ENCODE measurements at regions not wholly inside any gene's neighbourhood (a gene's known extent, or its start where the extent isn't known, plus 50 kb on each side); places are given as distances from the start of the nearest gene placed in this dataset.

DNA sequence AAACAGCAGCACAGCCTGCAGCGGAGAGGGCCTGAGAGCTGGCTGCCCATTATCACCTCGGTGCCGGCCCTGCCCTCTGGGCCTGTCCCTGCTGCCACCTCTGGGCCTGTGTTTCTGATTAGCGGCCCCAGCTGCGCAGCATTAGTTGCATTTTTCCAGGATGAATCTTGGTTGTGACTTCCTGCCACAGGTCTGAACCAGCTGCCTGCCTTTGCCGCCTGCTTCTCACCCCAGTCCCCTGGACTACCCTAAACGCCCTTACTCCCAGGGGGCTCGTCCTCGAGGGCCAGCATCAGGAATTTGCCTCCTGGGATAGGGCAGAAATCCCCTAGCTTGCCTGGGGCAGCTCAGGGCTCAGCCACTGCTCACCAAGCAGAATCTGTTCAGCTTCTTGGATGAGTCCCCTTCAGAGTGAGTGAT, 342.8 kb downstream of the DYSF start:
- TF ChIP-seq CTCF (IDR thresholded peaks at IDR 0.05; ENCODE audit: low read depth, low read length, missing control alignments): no peak
- H3K4me3 ChIP-seq (ENCODE audit: low read depth, low read length): no peak overlapping the region
- no peak for DNase-seq (ENCODE audit: low read depth)
- in situ Hi-C loops (cut with HindIII; ENCODE audit: low sequenced_read_pairs): no loop called here

GRCh38 chr2:71795486-71795885, 342.1 kb downstream of the DYSF start:
- TF ChIP-seq CTCF (IDR thresholded peaks at IDR 0.05; ENCODE audit: low read depth, low read length, missing control alignments): no peak
- in situ Hi-C loops (cut with HindIII; ENCODE audit: low sequenced_read_pairs): no loop called here
- H3K4me3 ChIP-seq (ENCODE audit: low read depth, low read length): no peak overlapping the region
- no peak for DNase-seq (ENCODE audit: low read depth)

DNA sequence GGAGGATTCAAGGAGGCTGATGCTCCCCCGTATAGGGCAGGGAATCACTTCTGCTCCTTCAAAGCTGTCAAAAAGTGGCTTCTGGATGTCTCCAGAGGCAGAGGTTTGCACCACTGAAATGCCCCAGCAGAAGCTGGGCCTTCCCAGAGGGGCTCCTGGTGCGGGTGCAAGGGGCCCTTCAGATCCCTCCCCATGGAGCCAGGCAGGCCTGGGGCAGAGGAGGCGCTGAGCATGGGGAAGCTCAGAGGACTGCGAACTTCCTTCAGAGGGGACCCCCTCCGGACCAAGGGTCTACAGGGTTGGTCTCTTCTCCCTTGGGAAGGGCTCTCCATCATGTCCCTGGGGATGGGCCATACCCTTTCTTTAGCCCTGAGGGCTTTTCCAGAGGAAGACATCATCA, 341.2 kb downstream of the DYSF start:
- in situ Hi-C loops (cut with HindIII; ENCODE audit: low sequenced_read_pairs): no loop called here
- no peak overlapping the region for H3K4me3 ChIP-seq (ENCODE audit: low read depth, low read length)
- TF ChIP-seq CTCF (IDR thresholded peaks at IDR 0.05; ENCODE audit: low read depth, low read length, missing control alignments): no peak
- no peak for DNase-seq (ENCODE audit: low read depth)

DNA sequence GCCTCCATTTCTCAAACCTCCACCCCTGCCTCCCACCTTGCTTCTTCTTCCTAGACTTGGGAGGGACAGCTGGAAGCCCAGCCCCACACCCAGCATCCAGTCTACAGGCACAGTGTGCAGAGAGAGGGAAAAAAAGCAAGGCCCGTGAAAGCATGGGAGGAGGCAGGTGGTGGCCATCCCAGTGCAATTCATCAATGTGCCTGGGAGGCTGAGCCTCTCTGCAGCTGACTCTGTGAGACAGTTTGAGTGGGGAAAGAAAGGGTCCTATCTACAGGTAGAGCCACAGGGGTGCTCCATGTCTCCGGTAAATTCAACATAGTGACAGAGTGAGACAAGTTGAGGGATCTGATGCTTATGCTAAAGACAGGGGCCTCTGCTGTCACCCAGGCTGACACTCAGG, 340.6 kb downstream of the DYSF start:
- no peak for DNase-seq (ENCODE audit: low read depth)
- in situ Hi-C loops (cut with HindIII; ENCODE audit: low sequenced_read_pairs): no loop called here
- TF ChIP-seq CTCF (IDR thresholded peaks at IDR 0.05; ENCODE audit: low read depth, low read length, missing control alignments): no peak
- no peak overlapping the region for H3K4me3 ChIP-seq (ENCODE audit: low read depth, low read length)

DNA sequence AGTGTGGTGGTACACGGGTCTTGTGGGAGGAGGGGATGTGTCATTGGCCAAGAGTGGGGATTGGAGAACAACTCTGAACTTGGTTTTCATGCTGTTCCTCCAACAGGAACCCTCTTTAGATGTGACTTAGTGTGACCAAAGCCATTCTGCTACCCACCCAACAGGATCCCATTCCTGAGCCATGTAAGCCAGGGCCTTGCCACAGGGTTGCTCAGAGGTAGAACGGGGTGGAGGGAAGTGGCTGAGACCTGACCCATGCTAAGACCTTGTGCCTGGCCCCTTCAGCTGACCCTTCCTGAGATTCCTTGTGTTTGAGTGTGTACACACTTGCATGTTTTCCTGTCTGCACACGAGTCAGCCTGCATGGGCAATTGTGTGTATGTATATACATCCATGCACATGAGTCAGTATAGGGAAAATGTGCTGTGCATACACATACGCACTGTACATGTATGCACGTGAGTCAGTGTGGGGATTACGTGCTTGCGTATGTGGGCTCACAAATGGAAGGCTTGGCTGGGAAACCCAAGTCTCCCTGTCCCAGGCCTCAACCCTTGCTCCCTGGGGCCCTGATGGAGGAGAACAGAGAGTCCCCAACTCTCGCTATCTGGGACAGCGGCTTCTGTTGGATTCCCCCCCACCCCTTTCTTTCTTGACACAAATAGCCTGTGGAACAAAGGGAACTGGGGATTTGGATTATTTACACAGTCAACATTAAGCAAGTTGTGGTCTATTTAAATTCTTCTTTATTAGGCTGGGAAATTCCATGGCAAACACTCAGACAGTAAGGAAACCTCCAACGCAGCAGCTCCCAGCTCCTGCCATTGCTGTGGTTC, 339.8 kb downstream of the DYSF start:
- no peak for TF ChIP-seq CTCF (IDR thresholded peaks at IDR 0.05; ENCODE audit: low read depth, low read length, missing control alignments)
- in situ Hi-C loops (cut with HindIII; ENCODE audit: low sequenced_read_pairs): no loop called here
- peak; percentile 42 for DNase-seq (ENCODE audit: low read depth)
- H3K4me3 ChIP-seq (ENCODE audit: low read depth, low read length): no peak overlapping the region

- DNase-seq (ENCODE audit: low read depth): no peak
- H3K4me3 ChIP-seq (ENCODE audit: low read depth, low read length): no peak overlapping the region
- no peak for TF ChIP-seq CTCF (IDR thresholded peaks at IDR 0.05; ENCODE audit: low read depth, low read length, missing control alignments)
- in situ Hi-C loops (cut with HindIII; ENCODE audit: low sequenced_read_pairs): no loop called here
These were observed 338.3 kb downstream of the DYSF start for GRCh38 chr2:71791501-71792135.
